Naive thymus-derived CD8-positive, alpha-beta T cell (primary cell): ENCODE measurements at regions not wholly inside any gene's neighbourhood (a gene's known extent, or its start where the extent isn't known, plus 50 kb on each side); places are given as distances from the start of the nearest gene placed in this dataset.

Experiments
- ATAC-seq, 2 donors: fragments of 150-1000 bp; cut with Tn5 transposase in 1 of 2; sonication (Bioruptor Pico), chemical (Tn5 transposase) in 1 of 2; 1 replicate in 1 of 2; 2 replicates in 1 of 2; pipeline ENCODE4 v1.10.0; 2021; ENCODE audit warnings: mild to moderate bottlenecking in 2 of 2, moderate library complexity in 2 of 2
- POLR2A ChIA-PET: fragments of 350-600 bp; sonication (Branson Sonifier 250); formaldehyde crosslinking; loops from one replicate; lab custom pipeline; 2021; ENCODE audit warnings: antibody characterized with exemption; lab: Charles Lee
- DNase-seq, 10 donors: peaks; one replicate each; pipeline versions ENCODE4 v3.0.0 to v3.0.0-alpha.2; 2020 to 2022
- H3K27ac Mint-ChIP-seq, 10 donors: one replicate each; pipeline ENCODE4 v1.8.0; 2020 to 2022; ENCODE audit warnings: mild to moderate bottlenecking in 10 of 10, mixed read lengths in 10 of 10, moderate library complexity in 4 of 10, inconsistent platforms in 1 of 10
- H3K27me3 Mint-ChIP-seq, 5 donors: one replicate each; pipeline ENCODE4 v1.8.0; 2021 to 2022; ENCODE audit warnings: mixed read lengths in 5 of 5
- H3K36me3 Mint-ChIP-seq, 3 donors: one replicate each; pipeline ENCODE4 v1.8.0; 2020 to 2022; ENCODE audit warnings: mixed read lengths in 3 of 3, mild to moderate bottlenecking in 2 of 3, inconsistent platforms in 1 of 3
- H3K4me1 Mint-ChIP-seq, 4 donors: one replicate each; pipeline ENCODE4 v1.8.0; 2021 to 2022; ENCODE audit warnings: mixed read lengths in 4 of 4
- H3K4me3 Mint-ChIP-seq, 10 donors: one replicate each; pipeline ENCODE4 v1.8.0; 2020 to 2022; ENCODE audit warnings: mild to moderate bottlenecking in 10 of 10, mixed read lengths in 10 of 10, moderate library complexity in 6 of 10, inconsistent platforms in 1 of 10
- H3K9me3 Mint-ChIP-seq, 9 donors: one replicate each; pipeline ENCODE4 v1.8.0; 2020 to 2022; ENCODE audit warnings: mixed read lengths in 9 of 9, mild to moderate bottlenecking in 3 of 9, inconsistent platforms in 1 of 9, moderate library complexity in 1 of 9

DNA sequence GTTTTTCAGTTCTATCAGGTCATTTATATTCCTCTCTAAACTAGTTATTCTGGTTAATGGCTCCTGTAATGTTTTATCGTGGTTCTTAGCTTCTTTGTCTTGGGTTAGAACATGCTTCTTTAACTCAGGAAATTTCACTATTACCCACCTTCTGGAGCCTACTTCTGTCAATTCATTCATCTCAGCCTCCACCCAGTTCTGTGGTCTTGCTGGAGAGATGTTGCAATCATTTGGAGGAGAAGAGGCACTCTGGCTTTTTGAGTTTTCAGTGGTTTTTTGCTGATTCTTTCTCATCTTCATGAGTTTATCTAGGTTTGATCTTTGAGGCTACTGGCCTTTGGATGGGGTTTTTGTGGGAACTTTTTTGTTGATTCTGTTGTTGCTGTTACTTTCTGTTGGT, 213.0 kb downstream of the BRINP2 start:
- POLR2A ChIA-PET, result no interaction called here
- peaks cover 0 to 4% (median 0%) of the 10 kb centered on the region in 3 donors for H3K36me3 Mint-ChIP-seq
- DNase-seq (no peak), ATAC-seq (no peak)
- H3K4me1 Mint-ChIP-seq, result no peaks in the 10 kb centered on the region
- no peak overlapping the region for H3K4me3 Mint-ChIP-seq
- H3K27me3 Mint-ChIP-seq, result peaks cover 0 to 3% (median 0%) of the 10 kb centered on the region in 5 donors
- no peak overlapping the region for H3K27ac Mint-ChIP-seq
- H3K9me3 Mint-ChIP-seq, result peaks cover 7 to 29% (median 21%) of the 10 kb centered on the region in 9 donors

DNA sequence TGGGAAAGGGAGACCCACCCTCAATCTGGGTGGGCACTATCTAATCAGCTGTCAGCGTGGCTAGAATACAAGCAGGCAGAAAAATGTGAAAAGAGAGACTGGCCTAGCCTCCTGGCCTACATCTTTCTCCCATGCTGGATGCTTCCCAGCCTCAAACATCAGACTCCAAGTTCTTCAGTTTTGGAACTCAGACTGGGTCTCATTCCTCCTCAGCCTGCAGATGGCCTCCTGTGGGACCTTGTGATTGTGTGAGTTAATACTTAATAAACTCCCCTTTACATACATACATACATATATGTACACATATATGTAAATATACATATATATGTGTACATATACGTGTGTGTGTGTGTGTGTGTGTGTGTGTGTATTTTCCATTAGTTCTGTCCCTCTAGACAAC, 207.1 kb downstream of the BRINP2 start:
- Mint-ChIP-seq H3K4me3 (no peak overlapping the region), H3K4me1 (no peaks in the 10 kb centered on the region), H3K27me3 (no peaks in the 10 kb centered on the region), H3K36me3 (peaks cover 0 to 4% (median 0%) of the 10 kb centered on the region in 3 donors), H3K9me3 (peaks cover 9 to 47% (median 23%) of the 10 kb centered on the region in 9 donors), H3K27ac (no peak overlapping the region)
- DNase-seq (no peak), ATAC-seq (no peak)
- POLR2A ChIA-PET, result no interaction called here

DNA sequence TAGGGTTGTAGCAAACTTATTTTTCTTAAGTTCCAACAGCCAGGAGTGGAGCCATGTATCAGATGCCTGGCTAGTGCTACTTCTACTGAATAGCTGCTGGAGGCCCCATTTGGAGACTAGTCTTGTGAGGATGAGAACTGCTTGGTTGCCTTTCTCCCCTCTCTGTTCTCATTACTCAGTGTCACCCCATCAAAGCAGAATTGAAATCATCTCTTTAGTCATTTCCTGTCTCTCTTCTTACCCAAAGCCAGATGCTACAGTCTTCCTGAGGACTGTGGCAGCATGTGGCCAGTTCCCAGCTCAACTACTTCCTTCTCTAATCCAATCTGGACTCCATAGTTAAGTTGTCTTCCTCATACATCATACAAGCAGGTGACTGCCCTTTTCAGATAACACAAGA, 197.5 kb downstream of the BRINP2 start:
- Mint-ChIP-seq H3K4me1 (no peaks in the 10 kb centered on the region), H3K4me3 (no peak overlapping the region), H3K27ac (no peak overlapping the region), H3K9me3 (peaks cover 0 to 12% (median 0%) of the 10 kb centered on the region in 9 donors), H3K36me3 (no peaks in the 10 kb centered on the region), H3K27me3 (no peaks in the 10 kb centered on the region)
- POLR2A ChIA-PET, result no interaction called here
- ATAC-seq, result no peak
- DNase-seq, result no peak

DNA sequence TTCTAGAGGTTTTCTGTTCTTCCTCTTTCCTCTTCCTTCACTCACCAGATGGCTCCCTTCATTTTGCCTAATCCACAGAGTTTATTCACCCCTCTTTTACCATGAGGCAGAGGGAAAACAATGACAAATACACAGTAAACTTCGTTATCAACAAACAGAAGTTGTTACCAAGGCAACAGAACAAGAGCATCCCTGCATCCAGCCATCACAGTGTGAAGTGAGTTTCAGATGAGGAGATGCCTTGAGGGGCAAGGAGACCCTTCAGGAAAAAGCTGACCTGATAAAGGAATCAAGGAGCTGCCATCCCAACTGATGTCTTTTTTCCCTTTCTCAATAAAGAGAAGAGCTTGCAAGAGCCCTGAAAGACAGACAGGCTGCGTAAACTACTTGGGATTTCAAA, 195.3 kb downstream of the BRINP2 start:
- no peak overlapping the region for H3K27ac Mint-ChIP-seq
- H3K27me3 Mint-ChIP-seq, result no peaks in the 10 kb centered on the region
- no peak for ATAC-seq
- no peak for DNase-seq
- H3K4me3 Mint-ChIP-seq, result no peak overlapping the region
- POLR2A ChIA-PET, result no interaction called here
- H3K9me3 Mint-ChIP-seq, result peaks cover 0 to 9% (median 0%) of the 10 kb centered on the region in 9 donors
- H3K36me3 Mint-ChIP-seq, result no peaks in the 10 kb centered on the region
- H3K4me1 Mint-ChIP-seq, result no peaks in the 10 kb centered on the region

DNA sequence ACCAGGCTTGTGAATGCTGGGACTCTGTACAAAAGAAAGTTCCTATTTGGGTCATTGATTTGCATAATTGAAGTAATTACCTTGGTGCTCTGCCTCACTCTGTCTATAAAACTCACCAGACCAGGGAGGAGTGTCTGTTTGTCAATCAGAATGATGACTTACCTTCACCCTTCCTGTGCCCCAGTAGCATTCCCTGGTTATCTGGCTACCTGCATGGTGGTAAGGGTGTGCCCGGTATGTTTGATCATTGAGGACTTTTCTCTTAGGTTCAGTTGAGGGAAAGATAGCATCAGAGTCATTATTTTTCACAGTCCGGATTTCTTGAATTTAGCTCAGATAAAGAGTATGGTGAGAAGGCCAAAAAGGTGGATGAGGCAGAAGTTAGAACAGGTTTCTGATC, 190.0 kb downstream of the BRINP2 start:
- Mint-ChIP-seq H3K36me3 (no peaks in the 10 kb centered on the region), H3K27ac (no peak overlapping the region), H3K27me3 (peaks cover 0 to 5% (median 0%) of the 10 kb centered on the region in 5 donors), H3K4me3 (no peak overlapping the region), H3K4me1 (no peaks in the 10 kb centered on the region), H3K9me3 (peaks cover 0 to 7% (median 0%) of the 10 kb centered on the region in 9 donors)
- POLR2A ChIA-PET, result no interaction called here
- DNase-seq, result no peak
- no peak for ATAC-seq

DNA sequence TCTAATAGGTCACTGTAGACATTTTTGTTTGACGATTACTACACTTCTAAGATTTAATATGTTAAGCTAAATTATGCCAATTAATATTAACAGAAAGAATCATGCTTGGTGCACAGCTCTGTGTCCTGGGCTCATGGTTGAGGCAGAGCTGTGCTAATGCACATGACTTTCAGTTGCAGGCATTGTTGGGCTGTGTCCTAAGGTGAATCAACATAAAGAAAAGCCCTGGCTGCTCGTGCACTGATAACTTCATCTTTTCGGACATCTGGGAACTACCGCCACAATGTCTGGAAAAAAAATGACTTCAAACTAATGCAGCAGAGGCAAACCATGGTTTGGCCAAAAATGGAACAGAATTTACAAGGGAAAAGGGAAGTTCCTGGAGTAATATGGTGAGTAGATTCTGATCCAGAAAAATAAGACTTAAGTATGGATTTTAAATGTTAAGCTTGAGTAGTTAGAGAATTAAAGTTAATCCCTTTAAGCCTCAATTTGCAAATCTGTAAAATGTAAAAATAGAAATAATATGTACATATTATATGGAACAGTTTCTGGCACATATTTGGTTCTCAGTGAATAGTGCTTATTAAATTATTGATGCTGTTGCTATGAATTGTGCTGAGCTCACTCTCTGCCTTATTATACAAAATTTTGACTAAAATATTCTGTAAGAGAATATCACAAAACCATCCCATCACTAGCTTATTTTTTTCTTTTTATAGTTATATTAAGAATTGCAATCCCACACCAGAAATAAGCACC, 186.1 kb downstream of the BRINP2 start:
- ATAC-seq (no peak), DNase-seq (no peak)
- Mint-ChIP-seq H3K9me3 (peaks cover 0 to 7% (median 0%) of the 10 kb centered on the region in 9 donors), H3K27me3 (peaks cover 0 to 9% (median 0%) of the 10 kb centered on the region in 5 donors), H3K27ac (no peak overlapping the region), H3K4me1 (no peaks in the 10 kb centered on the region), H3K36me3 (no peaks in the 10 kb centered on the region), H3K4me3 (no peak overlapping the region)
- POLR2A ChIA-PET, result no interaction called here

DNA sequence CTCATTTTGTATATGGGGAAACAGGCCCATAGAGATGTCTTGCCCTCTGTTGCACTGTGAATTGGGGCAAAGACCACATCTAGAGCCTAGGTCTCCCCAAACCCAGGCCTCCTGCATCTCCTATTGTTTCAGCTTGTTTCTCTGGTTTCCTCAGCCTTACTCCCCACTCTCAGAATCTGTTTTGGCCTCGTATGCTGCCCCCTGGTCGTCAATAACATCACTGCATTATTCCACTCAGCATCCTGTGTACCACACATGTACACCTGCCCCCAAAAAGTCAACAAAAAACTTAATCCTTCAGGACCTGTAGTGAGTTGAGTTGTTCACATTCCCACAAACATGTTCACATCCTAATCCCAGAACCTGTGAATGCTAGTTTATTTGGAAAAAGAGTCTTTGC, 184.8 kb downstream of the BRINP2 start:
- H3K27me3 Mint-ChIP-seq, result peaks cover 0 to 9% (median 0%) of the 10 kb centered on the region in 5 donors
- no peaks in the 10 kb centered on the region for H3K4me1 Mint-ChIP-seq
- ATAC-seq, result no peak
- no peaks in the 10 kb centered on the region for H3K36me3 Mint-ChIP-seq
- H3K9me3 Mint-ChIP-seq, result peaks cover 0 to 7% (median 0%) of the 10 kb centered on the region in 9 donors
- no peak overlapping the region for H3K4me3 Mint-ChIP-seq
- DNase-seq, result no peak
- POLR2A ChIA-PET, result no interaction called here
- no peak overlapping the region for H3K27ac Mint-ChIP-seq

DNA sequence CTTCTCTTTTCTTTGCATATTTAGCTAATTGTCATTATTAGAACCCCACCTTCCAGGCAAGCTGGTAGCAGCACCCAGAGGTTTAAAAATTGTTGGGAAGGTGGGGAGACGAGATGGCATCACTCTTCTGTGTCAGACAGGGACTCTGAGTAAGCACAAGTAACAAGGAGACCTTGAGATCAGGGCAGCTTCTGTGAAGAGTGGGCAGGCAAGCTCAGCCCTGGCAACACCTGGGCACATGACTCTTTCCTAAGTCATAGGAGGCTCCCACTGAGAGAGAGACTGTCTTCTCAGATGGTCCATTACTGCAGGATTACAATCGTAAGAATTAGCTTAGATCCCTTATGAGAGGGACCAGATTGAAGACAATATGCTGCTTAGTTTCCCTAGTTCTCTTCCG, 183.5 kb downstream of the BRINP2 start:
- Mint-ChIP-seq H3K27me3 (peaks cover 0 to 9% (median 0%) of the 10 kb centered on the region in 5 donors), H3K4me3 (no peak overlapping the region), H3K9me3 (peaks cover 0 to 7% (median 0%) of the 10 kb centered on the region in 9 donors), H3K36me3 (no peaks in the 10 kb centered on the region), H3K27ac (no peak overlapping the region), H3K4me1 (no peaks in the 10 kb centered on the region)
- POLR2A ChIA-PET, result no interaction called here
- ATAC-seq, result no peak
- DNase-seq, result no peak

DNA sequence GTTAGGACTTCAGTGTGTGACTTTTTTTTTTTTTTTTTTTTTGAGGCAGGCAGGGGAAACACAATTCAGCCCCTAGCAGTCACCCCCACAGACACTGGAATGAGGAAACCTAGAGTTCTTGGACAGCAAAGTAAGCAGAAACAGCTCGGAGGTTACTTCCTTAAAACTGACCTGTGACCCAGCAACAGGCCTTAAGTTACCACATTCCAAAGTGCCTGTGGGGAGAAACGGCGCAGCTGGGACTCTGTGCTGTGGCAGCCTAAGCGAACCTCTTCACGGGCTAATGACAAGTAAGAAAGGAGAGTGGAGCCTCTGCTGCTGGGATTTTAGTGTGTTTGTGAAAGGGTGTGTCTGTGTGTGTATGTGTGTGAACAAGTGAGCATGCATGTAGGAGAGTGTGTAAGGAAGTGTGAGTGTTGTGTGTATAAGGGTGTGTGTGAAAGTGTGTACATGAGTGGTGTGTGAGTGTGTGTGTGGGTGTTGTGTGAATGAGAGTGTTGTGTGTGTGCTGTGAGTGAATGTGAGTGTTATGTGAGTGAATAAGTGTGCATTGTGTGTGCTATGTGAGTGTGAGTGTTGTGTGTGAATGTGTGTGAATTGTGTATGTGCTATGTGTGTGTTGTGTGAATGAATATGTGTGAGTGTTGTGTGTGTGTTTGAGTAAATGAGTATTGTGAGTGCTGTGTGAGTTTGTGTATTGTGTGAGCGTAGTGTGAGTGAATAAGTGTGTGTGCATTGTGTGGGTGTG, 180.8 kb downstream of the BRINP2 start:
- H3K27me3 Mint-ChIP-seq, result peaks cover 0 to 5% (median 0%) of the 10 kb centered on the region in 5 donors
- H3K4me3 Mint-ChIP-seq, result no peak overlapping the region
- no peaks in the 10 kb centered on the region for H3K4me1 Mint-ChIP-seq
- peaks cover 0 to 2% (median 0%) of the 10 kb centered on the region in 9 donors for H3K9me3 Mint-ChIP-seq
- H3K27ac Mint-ChIP-seq, result no peak overlapping the region
- POLR2A ChIA-PET, result no interaction called here
- H3K36me3 Mint-ChIP-seq, result no peaks in the 10 kb centered on the region
- DNase-seq, result no peak
- no peak for ATAC-seq

DNA sequence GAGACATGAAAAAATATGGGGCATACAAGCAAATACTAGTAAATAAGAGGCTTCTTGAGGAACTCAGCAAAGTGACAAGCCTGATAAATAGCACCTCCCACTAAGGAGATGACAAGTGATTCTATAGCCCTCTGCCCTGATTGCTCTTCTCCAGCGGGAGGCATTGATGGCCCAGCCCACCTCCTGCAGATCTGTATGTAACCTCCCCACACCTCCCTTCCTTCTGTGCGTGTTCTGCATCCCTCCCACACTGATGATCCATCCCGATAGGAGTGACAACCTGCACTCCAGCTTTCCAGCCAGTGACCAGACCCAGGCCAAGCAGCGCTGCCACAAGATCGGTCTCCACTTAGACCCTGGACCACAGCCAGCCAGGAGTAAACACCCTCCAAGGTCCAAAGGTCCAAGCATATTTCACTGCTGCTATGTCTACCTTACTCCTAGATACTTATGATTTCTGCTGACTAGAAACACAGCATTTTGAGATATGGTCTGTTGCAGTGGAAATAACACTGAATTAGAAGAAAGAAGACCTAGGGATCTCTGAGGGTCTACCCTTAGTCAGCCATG, 176.1 kb downstream of the BRINP2 start:
- DNase-seq, result no peak
- Mint-ChIP-seq H3K4me3 (no peak overlapping the region), H3K4me1 (no peaks in the 10 kb centered on the region), H3K36me3 (no peaks in the 10 kb centered on the region), H3K27me3 (peaks cover 0 to 5% (median 0%) of the 10 kb centered on the region in 5 donors), H3K9me3 (peaks cover 0 to 12% (median 3%) of the 10 kb centered on the region in 9 donors), H3K27ac (no peak overlapping the region)
- no peak for ATAC-seq
- POLR2A ChIA-PET, result no interaction called here

DNA sequence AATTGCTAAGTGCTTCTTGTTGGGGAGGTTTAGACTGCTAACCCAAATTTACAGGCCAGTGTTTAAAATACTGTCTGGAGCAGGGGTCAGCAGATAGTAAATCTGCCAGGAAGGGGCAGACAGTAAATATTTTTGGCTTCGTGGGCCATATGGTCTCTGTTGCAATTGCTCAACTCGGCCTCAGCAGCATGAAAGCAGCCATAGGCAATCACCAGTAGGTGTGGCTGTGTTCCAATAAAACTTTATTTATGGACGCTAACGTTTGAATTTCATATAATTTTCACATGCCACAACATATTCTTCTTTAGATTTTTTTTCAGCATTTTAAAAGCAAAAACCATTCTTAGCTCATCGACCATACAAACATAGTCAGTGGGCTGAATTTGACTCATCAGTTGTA, 172.7 kb downstream of the BRINP2 start:
- Mint-ChIP-seq H3K4me3 (no peak overlapping the region), H3K36me3 (no peaks in the 10 kb centered on the region), H3K27me3 (peaks cover 0 to 5% (median 0%) of the 10 kb centered on the region in 5 donors), H3K27ac (no peak overlapping the region), H3K4me1 (no peaks in the 10 kb centered on the region), H3K9me3 (peaks cover 0 to 19% (median 5%) of the 10 kb centered on the region in 9 donors)
- no peak for DNase-seq
- POLR2A ChIA-PET, result no interaction called here
- ATAC-seq, result no peak

DNA sequence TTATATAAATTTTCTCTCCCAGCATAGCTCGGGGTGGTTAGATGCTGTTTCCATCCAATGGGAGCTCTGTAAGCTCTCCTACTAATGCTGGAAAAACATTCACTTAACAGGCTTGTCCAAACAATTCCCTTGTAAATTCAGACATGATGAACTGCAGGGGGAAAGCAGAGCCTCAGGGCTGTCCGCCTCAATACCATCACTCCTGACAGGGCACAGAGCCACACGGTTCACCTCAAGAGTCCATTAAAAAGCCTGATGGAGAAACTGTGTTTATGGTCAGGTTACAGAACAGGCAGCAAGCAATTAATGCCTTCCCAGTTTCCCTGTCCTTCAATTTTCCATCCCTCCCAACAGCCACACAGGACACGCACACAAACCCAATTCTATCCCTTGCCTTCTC, 171.0 kb downstream of the BRINP2 start:
- DNase-seq (no peak), ATAC-seq (no peak)
- H3K9me3 Mint-ChIP-seq, result peaks cover 0 to 28% (median 5%) of the 10 kb centered on the region in 9 donors
- no peak overlapping the region for H3K27ac Mint-ChIP-seq
- H3K36me3 Mint-ChIP-seq, result no peaks in the 10 kb centered on the region
- H3K4me3 Mint-ChIP-seq, result no peak overlapping the region
- POLR2A ChIA-PET, result no interaction called here
- no peaks in the 10 kb centered on the region for H3K4me1 Mint-ChIP-seq
- H3K27me3 Mint-ChIP-seq, result peaks cover 0 to 5% (median 0%) of the 10 kb centered on the region in 5 donors

DNA sequence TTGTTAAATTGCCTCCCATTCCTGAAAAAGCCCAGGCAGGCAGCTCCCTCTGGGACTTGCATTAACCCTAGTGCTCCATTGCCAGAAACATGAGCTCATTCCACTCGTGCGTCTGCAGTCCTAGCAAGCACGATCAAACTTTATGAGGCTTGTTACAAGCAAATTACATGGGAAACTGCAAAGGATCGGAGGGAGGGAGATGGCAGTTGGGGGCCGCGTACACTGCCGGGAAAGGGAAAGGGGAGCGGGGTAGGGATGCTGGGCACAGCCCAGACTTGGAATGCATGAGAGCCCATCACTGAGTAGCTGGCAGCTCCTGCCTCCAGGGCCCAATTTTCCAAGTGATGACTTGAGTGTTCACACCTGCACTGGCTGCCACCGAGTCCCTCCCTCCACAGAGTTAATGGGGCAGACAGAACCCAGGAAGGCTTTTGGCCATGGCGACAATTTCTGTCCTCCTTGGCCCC, 169.9 kb downstream of the BRINP2 start:
- POLR2A ChIA-PET, result no interaction called here
- no peaks in the 10 kb centered on the region for H3K36me3 Mint-ChIP-seq
- ATAC-seq (no peak), DNase-seq (no peak)
- peaks cover 0 to 5% (median 0%) of the 10 kb centered on the region in 5 donors for H3K27me3 Mint-ChIP-seq
- no peak overlapping the region for H3K4me3 Mint-ChIP-seq
- no peaks in the 10 kb centered on the region for H3K4me1 Mint-ChIP-seq
- H3K9me3 Mint-ChIP-seq, result peaks cover 0 to 28% (median 5%) of the 10 kb centered on the region in 9 donors
- no peak overlapping the region for H3K27ac Mint-ChIP-seq
